GM21619 (cell line): ENCODE measurements at regions not wholly inside any gene's neighbourhood (a gene's known extent, or its start where the extent isn't known, plus 50 kb on each side); places are given as distances from the start of the nearest gene placed in this dataset.
"Not testable (repeated sequence)": the region's sequence is repeated elsewhere in the genome, so short reads cannot be mapped to it uniquely, and the experiment has no call there.

Experiments
- ATAC-seq: cut with Tn5 transposase; IDR thresholded peaks from one replicate; pipeline ENCODE4 v1.9.1; 2021; ENCODE audit not compliant: unreplicated experiment

DNA sequence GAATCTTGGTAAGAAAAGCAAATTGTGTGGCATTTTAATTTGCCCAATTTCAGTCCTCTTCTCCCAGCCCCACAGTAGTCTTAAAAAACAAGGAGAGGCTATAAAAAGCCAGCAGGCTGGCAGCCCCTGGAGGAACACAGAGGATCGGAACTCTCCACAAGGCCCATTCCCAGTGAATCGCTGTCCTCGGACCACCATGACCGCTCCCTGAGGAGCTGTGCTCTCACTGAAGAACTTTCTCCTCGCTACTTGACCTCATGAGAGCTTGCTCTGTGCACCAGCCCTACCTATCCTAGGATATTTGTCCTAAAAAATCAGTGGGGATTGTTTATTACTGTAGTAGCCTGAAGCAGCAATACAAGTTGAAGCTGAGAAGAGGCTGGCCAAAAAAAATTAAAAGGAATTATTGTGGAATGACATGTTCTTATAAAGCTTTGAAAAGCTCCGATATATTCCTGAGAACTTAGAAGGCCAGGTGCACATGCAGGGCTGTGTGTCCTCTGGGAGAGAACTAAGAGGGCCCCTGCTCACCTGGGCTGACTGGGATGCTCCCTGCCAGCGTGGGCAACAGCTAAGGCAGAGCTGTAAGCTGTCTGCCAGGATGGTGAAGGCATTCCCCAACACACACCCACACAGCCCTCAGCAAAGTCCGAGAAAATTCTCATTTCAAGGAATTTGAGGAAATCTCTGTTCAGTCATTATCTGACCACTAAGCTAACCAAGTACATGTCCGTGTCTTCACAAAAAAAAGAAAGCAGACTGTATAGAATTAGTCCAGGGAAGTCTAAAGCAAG is 148.8 kb upstream of the SFSWAP start:
- ATAC-seq, result no peak

DNA sequence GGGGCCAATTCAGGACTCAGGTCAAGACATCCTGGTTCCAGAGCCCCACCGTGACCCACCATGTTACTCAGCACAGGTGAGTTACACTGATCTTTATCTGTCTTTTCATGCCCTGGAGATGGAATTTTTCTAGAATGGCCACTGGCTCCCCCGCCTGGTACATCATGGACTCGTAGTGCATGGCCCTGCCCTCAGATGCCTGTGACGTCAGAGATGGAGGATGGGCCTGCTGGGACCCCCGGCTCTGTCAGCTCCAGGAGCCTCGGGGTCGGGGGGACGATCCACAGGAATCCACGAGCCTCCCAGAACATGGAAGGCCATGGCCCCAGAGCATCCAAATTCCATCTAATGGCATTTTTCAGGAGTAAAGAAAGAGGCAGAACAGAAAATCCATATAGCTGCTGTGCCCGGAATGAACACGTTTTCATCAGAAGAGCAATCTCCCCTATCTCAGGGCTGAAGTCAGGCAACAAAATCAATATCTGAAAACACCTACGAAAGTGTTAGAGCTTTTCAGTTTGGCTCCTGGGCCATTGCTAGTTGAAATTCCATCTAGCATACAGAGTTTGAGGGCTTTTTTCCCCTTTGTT is 146.7 kb upstream of the SFSWAP start:
- not testable (repeated sequence) for ATAC-seq

DNA sequence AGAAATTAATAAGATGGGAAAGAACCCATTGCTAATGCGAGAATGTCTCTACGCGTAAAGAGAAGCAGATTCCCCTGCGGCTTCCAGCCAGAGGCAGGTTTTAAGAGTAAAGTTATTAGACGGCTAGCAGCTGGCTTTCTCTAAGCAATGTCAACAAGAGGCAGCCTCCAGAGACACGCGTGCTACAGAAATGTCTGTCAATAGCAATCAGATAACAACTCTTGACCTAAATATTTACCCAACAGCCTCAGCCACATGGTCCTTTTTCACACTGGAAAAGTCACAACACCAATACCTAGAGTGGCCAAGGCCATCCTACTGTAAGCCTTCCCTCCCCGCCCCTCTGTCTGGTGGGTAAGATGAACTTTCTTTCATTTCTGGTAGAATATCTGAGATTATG is 146.0 kb upstream of the SFSWAP start:
- no peak for ATAC-seq

DNA sequence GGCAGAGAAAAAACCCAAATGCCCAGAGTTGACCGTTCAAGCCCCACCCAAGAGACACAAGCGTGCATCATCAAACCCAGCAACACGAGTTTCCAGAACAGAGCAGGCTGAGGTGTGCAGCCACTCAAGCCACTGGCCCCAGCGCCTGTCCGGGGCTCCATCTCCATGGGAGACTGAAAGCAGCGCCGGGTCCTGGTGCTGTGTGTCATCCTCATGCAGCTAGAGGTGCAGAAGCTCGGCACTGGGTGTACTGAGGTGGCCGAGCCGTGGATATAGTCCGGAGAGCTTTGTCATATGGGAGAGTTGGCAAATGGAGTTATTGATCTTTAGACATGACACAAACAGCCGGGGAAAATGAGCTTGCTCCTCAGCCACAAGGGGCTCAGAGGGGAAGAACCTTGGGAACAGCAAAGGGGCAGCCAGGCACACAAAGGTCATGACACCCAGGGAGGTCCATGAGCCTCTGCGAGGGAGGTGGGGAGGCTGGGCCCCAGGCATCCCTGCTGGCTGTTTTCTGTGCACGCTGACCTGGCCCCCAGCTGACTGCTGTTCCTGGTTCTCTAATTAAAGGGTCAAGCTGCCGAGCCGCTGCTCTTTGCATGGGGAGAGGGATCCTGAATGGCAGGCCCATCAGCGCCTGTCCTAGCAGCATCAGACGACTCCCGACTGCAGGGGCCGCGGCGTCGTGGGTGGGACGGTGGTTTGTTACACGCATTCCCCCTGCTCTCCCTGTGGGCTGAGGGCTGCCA is 145.4 kb upstream of the SFSWAP start:
- no peak for ATAC-seq

DNA sequence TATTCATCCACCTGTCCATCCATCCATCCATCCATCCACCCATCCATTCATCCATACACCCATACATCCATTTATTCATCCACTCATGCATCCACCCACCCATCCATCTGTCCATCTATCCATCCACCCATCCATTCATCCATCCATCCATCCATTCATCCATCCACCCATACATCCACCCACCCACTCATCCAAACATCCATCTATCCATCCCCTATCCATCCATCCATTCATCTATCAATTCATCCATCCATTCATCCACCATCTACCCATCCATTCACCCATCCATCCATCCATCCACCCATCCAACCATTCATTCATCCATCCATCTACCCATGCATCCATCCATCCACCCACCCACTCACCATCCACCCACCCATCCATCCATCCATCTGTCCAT is 142.6 kb upstream of the SFSWAP start:
- ATAC-seq, result no peak

DNA sequence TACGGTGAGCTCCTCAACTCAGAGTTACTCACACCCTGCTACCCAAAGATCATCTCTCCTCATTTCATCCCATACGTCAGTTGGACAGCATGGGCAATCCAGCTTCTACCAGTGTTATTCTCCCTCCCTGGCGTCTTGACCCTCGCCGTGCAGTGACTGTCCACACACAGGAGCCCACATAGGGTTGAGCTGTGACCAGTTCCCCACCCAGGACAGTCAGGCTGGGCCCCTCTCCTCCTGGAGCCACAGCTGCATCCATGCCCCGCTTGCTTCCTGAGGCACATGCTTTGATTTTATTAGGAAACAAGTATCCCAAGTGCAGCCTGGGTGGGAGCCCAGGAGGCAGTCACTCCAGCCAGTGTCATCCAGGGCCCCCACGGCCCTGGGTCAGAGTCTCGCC is 140.3 kb upstream of the SFSWAP start:
- ATAC-seq, result no peak

DNA sequence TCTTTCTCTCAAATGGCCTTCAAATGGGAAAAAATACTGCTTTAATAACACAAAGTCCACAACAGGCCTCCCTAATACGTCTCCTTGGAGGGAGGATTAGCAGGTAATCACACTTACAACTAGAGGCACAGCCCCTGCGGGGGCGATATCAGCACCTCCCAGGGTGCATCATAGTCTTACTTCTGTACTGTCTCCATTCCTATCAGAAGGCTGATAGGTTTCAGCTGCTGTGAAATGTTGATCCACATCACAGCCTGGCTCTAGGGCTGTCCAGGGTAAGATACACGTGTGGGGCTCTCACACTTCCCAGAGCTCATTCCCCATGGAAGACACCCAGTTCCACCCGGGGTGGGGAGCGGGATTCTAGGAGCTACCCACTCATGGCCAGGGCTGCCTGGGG is 139.1 kb upstream of the SFSWAP start:
- ATAC-seq, result no peak

DNA sequence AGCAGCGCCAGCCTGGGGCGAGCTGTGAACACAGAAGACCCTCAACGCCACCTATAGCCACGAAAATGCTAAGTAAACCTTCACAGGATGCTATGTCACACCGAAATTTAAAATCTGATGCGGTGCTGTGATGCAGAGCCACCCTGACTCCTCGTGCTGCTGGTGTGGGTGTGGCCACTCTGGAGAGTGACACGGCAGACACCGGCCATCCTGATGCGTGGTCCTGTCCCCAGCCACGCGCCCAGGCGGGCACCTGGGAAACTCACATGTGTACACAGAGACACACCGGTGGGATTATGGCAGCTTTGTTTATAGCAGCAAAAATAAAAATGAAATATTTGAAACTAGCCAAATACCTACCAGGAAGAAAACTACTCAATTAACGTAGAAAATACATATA is 138.3 kb upstream of the SFSWAP start:
- no peak for ATAC-seq

DNA sequence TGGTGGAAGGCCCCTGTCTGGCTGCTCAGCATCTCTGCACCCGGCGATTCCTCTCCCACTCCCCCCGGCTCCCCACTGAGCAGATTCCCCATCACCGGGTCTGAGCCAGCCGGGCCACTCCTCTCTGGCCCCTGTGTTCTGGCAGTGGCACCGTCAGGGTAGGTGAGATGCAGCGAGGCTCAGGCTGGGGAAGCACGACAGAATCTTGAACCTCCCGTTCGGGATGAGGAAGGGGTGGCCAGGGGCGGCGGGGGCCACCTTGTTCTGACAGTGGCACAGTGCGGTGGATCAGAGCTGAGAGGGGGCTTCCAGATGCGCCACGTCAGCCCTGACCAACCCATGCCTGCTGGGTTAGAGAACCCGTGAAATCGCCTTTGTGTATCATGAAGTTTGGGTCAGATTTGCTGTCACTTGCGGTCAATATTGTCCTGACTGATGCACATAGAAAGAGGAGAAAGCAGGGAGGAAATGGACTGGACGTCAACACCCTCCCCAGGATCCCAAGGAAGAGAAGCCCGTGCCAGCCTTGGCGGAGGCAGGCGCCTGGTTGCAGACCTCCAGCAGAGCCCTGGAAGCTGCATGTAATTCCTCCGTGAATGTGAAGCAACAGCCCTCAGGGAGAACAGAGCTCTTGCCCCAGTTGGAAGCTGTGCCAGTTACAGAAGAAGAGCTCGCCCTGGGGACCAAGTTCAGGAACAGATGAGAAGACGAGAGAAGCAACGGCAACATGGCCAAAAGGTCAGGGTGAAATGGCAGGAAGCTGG is 137.1 kb upstream of the SFSWAP start:
- ATAC-seq, result no peak

DNA sequence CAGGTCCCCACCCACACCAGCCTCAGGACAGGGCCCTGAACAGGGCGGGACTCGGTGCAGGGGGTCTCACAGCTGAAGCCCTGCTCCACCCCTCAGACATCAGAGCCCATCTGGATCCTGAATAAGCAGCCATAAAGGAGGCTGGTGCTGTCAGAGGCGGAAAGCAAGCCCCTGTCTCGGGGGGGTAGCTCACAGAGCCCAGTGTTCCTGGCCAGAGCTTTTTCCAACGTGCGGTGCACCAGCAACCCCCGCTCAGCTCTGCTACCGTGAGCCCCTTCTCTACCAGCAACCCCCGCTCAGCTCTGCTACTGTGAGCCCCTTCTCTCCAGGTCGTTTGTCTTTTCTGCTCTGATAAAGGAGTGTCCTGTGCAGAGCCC is 136.5 kb upstream of the SFSWAP start:
- no peak for ATAC-seq

DNA sequence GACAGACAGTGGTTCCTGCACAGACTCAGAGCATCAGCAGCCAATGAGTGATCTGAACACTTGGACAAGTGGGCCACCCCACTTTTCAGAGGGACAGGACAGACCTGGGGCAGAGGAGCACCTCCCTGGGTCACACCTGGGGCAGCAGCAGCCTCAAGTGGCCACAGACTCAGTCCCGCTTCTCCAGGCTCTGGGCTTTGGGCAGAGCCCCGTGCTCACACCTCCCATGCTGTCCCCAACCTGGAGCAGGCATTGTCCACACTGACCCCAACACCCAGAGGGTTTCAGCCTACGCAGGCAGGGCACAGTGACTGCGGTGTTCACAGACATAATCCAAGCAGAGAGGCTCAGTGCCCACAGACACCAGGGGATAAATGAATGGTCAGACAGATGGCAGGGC is 135.5 kb upstream of the SFSWAP start:
- no peak for ATAC-seq

DNA sequence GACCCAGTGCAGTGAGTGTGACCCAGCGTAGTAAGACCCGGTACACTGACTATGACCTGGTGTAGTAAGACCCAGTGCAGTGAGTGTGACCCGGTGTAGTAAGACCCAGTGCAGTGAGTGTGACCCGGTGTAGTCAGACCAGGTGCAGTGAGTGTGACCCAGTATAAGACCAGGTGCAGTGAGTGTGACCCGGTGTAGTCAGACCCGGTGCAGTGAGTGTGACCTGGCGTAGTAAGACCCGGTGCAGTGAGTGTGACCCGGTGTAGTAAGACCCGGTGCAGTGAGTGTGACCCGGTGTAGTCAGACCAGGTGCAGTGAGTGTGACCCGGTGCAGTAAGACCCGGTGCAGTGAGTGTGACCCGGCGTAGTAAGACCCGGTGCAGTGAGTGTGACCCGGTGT is 134.2 kb upstream of the SFSWAP start:
- not testable (repeated sequence) for ATAC-seq

DNA sequence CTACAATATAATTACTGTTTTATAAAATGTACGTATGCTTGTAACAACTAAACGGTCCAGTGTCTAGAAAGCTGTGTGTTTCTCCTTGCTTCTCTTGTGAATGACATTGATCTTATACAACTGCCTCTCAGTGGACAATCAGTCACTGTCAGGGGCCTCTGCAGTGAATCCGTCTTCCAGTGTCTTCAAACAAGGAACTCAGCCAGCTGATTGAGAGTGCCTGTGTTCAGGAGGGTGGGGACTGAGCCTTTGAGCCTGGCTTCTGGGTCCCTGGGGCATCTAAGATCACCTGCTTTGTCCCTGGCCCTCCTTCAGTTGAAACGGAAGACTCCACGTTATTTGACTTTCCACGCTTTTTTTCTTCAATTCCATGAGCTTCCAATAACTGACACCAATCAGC is 133.1 kb upstream of the SFSWAP start:
- no peak for ATAC-seq

DNA sequence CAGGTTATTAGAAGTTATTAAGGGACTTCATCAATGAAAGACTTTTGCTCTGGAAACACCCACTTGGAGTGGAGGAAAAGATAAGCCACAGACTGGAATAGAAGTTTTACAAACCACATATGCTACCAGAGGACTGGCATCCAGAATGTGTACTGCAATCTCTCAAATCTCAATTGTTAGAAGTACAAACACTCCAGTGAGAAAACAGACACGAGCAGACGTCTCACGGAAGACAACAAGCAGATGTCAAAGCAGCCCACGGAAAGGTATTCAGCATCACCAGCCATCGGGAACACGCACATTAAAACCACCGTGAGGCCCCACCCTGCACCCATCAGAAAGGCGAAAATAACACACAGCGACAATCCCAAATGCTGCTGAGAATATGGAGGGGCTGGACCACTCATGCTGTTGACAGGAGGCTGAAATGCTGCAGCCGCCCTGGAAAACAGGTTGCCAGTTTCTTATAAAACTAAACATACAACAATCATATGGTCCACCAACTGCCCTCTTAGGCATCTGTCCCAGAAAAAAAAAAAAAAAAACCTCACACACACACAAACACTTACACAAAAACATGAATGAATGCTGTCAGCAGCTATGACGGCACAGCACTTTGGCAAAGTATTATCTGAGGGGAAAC is 131.9 kb upstream of the SFSWAP start:
- ATAC-seq, result no peak

DNA sequence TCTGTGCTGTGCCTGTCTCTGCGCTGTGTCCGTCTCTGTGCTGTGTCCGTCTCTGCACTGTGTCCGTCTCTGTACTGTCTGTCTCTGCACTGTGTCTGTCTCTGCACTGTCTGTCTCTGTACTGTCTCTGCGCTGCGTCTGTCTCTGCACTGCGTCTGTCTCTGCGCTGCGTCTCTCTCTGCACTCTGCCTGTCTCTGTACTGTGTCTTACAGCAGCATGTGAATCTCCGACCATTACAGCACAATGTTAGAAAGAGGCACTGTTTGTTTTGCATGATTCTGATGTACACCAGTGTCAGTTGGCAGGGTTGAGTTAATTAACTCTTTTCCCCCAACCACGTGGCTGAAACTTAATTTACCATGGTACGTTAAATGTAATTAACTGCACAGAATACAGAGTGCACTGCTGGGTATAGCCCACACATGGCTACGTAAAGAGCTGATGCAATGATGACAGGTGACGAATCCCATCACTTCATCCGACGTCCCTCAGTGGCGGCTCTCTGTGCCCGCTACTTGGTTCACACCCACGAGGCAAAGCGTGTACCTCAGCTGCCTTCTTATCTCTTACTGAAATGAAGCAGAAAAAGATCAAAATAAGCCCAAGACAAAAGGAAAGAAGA is 127.7 kb upstream of the SFSWAP start:
- ATAC-seq, result no peak

DNA sequence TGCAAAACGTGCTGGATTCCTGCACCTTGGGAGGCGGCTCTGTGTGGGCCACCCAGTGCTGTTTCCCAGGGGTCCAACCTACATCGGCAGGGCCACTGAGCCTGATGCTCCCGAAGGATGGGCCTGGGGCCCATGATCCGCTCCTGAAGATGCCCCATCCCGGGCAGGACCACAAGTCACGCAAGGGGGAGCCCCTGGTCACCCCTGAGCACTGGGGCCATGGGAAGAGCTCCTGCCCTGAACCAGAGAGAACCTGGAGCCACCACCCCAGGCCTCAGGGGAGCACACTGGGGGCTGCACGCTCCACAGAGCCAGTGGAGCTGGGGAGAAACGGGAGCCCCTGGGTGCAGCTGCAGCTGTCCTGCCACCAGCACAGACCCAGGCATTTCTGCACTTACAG is 124.6 kb upstream of the SFSWAP start:
- ATAC-seq, result no peak

DNA sequence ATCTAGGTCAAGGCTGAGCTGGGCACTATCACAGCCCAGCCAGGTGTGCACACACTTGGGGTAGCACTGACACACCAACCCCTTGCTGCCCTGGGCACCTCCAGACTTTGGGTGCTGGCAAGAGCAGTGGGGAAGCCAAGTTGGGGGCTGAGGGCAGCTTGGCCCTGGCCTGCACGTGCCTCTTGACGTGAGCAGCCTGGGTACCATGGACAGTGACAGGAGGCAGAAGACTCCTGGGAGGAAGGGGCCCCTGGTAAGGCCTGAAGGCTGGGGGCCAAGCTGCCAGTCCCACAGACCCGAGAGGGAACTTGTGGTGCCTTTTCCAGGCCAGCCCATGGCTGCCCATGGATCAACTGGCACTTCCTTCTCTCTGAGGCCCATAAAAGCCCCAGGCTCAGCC is 124.1 kb upstream of the SFSWAP start:
- no peak for ATAC-seq

DNA sequence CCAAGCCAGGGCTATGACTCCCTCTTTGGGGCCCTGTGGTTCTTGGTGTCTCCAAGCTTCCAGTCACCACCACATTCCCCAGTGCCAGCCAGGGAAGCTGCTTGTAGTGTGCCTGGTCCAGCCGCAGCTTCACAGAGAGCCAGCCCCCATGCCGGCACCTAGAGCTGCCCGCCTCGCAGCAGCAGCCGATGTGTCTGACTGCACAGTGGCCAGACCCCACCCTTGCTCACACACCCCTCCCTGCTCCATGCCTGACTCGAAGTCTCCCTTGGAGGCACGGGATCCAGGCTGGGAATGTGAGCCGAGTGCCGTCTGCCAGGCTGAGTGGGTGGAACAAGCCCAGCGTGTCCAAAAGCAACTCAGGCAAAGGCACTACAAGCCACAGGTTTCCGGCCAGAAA is 123.3 kb upstream of the SFSWAP start:
- no peak for ATAC-seq

DNA sequence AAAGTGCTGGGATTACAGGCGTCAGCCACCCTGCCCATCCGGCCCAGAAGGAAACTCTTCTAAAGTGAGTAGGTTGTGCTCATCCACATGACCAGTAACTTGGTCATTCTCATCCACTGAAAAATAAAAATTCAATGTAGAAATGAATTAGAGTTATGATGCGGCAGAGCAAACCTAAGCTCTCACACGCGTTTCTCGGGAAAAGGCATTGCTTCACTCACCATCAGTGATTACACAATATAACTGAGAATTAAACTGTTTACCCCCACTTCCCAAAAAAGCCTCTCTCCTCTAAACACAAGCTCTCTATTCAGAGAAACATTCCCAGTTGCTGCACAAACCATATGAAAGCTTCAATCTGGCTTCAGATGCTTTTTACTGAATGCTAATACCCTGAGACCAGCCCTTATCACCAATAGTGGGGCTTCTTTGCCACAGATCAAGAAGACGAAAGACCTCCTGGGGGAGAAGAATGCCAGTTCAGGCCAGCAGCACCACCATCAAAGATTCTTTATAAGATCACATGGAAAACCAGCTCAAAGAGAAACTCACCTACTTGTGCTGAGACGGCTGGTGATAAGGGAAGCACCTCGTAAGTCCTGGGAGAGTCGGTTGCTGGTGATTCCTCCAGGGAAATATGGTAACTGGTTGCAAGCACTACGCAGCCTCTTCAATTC is 121.5 kb upstream of the SFSWAP start:
- ATAC-seq, result no peak

DNA sequence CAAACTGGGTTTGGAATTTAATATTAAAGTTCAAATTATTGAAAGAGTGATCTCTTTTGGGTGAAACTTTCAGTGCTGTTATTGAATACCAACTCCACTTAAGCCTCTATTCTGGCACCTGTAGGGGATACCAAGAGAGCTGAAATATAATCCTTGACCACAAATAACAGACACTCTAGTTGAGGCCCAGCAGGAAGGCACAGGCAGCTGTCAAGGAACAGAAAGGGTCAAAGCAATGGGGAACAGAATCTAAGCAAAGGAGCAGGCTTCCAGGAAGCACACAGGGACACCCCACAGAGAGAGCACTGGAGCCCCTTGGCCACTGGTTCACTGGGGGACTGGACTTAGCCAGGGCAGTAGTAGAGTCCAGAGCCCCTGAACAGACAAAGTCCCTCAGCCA is 120.9 kb upstream of the SFSWAP start:
- no peak for ATAC-seq
